GM18907 (cell line): ENCODE measurements at regions not wholly inside any gene's neighbourhood (a gene's known extent, or its start where the extent isn't known, plus 50 kb on each side); places are given as distances from the start of the nearest gene placed in this dataset.

ENCODE experiments used
- ATAC-seq: cut with Tn5 transposase; IDR thresholded peaks from one replicate; pipeline ENCODE4 v1.9.1; 2021; ENCODE audit warnings: mild to moderate bottlenecking, moderate library complexity; ENCODE audit not compliant: unreplicated experiment

DNA sequence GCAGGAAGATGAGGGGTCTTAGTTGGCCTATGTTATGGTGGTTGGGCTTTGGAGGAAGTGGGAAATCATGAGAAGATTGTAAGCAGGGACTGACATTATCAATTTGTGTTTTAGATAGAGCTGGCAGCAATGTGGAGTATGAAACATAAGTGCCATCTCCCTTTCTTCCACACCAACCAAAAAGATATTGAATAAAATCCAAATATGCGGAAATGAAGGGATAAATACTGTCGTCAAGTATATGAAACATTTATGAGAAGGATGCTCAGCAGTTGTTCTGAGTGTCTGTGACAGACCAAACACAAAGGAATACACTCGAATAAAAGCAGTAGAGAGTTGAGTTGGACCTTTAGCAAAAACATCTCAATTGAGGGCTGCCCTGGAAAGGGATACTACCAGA, 1090.0 kb upstream of the ZEB2 start:
- no peak for ATAC-seq

DNA sequence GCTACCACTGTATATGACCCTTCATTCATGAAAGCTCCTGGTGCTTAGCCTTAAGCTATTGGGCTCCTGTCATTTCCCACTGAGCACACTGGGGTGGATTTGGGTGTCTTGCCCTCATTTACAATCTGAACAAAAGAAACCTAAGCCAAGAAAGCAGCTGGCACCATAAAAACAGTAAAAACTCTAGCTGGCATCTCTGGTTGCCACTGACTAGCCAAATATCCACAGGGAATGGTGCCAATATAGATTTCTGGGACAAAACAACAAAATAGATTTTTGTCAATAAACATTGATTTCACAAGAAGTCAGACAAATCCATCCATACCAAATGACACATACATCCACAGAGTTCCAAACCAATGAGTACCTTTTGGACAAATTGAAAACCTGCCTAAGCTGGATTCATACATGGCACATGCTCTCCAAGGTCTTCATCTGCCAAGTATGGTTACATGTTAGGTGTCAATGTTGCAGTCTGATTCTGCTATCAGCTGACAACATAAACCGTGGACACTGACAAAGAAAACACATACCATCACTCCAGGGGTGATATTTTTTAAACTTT, 1081.5 kb upstream of the ZEB2 start:
- no peak for ATAC-seq

DNA sequence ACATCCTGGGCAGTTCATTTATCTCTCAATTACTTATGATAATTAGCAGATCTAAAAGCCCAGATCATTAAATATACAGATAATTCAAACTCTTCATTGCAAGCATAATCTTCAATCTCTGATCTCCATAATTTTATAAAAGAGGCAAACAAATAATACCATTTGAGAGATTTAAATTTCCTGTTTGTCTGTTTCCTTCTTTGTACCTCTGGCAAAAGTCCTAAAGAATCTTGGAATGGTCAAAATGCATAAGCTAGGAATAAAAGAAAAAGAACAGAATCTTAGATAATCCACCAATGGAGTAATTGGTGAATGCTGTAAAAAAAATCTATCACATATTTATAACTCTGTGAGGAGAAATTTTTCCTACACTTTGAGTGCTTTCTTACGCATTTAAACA, 1080.9 kb upstream of the ZEB2 start:
- ATAC-seq = no peak

DNA sequence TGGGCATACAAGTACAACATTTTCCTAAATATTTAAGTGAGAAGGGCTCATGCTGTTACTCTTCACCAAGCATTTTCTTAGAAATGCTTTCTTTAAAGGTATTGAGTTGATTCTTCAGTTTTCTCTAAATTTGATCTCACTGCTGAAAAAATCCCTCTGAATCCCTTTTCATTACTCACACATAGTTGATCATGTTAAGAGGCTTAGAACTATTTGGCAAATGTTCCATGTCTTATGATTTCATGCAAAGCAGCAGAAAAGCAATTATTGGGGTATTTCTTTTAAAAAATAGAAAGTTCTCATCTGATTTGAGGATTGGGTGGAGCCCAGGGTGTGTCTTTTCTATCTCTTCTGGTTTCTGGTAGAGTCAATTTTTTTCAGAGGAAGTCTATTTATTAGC, 1079.8 kb upstream of the ZEB2 start:
- no peak for ATAC-seq

DNA sequence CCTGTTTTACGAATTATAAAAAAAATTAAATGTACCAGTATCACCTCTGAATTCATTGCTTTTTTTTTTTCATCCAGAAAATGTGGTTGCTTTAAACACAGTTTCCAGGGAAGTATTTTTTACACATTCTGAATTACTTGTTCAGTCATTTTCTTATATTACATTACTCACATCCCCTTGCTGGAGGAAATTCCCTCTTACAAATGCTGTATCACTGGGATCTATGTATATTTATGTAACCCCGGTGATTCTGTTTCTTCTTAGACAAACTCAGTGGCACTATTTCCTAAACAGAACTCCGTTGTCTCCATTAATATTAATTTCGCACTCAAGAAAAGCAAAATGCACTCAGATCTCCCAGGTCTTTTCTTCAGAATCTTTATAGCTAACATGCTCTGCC, 1078.5 kb upstream of the ZEB2 start:
- ATAC-seq = no peak

DNA sequence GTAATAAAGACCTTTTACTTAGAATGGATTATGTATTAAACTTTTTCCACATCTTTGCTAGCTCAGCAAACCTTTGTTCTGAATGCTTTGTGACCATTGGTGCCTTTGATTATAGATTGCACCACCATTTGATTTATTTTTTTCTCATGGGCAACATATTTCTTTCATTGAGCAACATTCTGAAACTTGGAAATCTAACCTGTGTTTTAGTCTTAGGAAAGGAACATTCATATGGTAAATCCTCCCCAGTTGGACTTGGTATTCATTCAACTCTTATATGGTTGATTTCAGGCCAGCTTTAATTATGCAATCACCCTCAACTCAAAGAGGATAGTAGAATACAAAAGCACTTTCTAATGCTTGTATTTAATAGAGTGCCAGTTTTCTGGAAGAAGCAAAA, 1077.9 kb upstream of the ZEB2 start:
- no peak for ATAC-seq

DNA sequence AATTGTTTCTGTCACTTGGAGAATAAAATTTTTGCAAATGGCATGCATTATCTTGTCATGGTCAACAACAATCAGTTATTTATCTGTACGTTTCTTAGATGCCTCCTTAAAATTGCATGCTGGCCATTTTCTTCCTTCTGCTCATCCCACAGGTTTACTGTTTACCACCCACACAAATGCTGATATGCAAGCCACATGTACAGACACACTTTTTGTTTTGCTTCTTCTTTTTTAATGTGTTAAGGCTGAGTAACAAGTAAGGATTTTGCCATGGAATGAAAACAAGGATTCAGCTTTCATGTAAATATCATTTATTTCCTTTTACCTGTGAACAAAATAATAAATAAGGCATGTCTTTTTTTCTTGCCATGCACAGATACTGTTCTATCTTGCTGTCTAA, 1077.1 kb upstream of the ZEB2 start:
- no peak for ATAC-seq

DNA sequence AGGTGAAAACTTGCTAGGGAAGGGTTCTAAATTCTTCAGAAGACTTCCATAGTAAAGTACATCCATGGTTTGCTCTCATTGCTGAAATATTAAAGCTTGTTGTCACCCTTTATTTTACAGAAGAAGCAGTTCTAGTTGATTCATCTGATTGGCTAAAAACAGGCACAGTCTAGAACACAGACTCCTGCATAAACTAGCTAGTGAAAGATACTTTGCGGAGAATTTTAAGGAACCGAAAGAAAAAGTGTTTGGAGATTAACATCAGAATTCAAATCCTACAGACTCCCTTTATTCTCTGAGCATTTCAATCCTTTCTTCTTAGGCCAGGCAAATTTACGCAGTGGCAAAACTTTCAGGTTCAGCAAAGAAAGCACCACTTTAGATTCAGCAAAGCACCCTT, 1076.5 kb upstream of the ZEB2 start:
- no peak for ATAC-seq

DNA sequence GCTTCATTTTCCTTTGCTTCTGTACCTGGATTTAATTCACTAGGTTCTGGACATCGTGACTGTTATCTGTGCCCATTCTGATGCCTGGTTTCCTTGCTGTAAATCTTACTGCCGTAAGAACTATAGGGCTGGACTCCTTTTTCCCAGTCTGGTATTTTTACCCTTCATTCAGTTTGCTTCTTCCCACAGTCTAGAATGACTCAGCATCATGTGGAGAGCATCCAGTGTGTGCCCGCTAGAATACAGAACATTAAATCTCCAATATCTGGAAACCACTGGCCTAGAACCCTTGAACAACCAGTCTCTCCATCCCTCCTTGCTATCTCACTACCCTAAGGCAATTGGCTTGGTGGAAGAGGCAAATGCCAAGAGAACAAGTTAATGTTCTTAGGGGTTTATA, 1075.4 kb upstream of the ZEB2 start:
- no peak for ATAC-seq

DNA sequence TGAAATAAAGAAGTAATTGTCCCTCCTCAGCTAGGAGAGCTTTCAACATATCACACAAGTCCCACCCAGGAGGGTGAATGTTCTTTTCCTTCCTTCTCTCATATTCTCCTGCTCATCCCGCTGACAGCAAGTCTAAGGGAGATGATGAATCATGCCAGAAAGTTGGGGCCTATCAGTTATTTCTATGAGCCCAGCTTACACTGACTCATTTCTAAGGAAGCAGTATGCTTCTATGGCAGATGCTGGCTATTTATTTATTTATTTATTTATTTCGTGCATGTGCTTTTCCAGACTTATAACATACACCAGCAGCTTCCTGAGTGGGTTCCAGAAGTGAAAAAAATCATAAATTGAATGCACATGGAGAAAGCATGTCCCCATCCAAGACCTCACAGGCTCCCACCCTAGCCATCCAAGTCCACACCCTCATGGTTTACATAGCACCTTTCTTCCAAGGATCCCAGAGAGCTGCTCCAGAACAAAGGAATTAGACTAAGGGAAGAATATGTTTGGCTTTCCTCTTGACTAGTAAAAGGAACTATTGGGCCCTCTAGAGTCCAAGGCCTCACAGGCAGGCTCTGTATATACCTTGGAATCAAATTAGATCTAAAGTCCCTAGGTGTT, 1074.2 kb upstream of the ZEB2 start:
- no peak for ATAC-seq

DNA sequence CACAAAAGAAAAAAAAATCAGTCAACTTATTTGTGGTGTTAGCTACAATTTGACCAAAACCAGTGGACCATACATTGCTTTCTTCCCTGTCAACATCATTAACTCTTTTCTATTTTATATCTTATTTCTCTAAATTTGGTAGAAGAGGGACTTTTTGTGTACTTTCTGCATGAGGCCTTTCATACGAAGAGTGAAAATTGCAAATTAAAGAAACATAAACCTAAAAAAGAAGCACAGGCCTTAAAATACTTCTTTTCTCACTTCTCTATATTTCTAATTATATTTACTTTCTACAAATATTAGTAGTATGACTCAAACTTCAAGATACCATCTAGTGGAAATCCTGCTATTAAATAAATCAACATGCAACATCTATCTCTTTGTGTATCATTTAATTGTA, 1073.4 kb upstream of the ZEB2 start:
- peak; percentile 47 for ATAC-seq

DNA sequence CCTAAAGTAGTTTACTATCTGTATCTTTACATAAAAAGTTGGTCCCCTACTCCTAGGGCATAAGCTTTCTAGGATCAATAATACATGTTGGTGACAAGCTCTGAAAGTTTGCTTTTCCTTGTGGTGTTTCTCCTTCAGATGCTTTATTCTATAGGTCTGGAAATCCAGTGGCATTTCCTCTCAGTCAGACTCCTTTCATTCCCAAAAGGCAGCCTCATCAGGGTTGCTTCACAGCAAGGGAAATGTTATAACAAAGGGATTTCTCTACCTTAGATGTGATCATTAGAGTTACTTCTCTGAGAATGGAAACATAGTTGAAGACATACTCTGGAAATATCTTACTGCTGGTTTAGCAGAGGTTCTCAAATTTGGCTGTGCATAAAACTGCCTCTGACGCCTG, 1072.4 kb upstream of the ZEB2 start:
- no peak for ATAC-seq

DNA sequence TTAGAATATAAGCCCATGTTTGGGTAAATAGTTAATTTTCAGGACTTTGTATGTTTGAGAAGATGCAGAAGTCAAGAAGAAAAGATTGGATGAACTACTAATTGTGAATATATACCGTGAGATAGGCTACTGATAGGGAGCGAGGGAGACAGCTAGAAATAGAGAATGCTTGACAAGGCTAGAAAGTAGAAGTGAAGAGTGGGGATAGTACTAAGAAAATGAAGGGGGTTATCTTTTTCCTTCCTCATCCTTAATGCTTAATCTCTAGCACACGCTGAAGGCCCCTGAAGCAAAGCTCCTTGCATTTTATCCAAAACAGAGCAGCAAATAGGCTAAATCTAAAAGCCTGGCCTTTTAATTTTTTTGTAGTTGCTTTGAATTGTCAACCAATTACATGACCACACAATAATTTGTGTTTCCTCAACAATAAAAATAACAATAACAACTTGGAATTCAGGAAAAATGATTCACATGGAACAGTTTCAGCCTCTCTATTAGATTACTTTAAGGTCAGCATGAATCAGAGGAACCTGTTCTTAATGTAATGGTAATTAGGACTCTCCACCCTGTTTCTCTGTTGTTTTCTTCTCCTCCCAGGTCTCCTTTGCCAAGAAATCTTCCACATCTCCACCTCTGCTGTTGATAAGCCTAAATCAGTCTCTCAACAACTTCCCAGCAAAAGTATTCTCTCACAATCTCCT, 1071.3 kb upstream of the ZEB2 start:
- no peak for ATAC-seq

DNA sequence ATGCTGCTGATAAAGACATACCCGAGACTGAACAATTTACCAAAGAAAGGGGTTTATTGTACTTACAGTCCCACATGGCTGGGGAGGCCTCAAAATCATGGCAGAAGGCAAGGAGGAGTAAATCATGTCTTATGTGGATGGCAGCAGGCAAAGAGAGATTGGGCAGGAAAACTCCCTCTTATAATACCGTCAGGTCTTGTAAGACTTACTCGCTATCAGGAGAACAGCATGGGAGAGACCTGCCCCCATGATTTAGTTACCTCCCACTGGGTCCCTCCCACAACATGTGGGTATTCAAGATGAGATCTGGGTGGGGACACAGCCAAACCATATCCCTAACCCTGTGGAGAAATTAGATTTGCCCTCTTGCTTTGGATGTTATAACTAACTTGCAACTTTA, 1068.0 kb upstream of the ZEB2 start:
- no peak for ATAC-seq

DNA sequence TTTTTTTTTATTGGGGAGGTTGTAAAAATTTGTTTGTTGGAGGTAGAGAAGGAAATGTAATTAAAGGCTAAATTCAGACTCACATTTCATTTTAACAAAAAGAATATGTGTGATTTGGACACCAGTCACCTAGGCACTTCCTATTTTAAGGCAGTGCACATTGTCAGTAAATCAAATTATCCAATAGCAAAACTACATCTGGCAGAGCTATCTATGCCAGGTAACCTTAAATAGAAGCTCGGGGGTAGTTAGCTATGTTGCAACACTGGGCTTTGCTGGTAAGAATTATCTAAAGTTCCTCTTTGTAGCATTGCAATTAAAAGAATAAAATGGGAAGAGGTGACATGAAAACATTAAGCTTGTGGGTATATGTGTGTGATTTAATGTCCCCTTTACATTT, 1064.4 kb upstream of the ZEB2 start:
- ATAC-seq = no peak

DNA sequence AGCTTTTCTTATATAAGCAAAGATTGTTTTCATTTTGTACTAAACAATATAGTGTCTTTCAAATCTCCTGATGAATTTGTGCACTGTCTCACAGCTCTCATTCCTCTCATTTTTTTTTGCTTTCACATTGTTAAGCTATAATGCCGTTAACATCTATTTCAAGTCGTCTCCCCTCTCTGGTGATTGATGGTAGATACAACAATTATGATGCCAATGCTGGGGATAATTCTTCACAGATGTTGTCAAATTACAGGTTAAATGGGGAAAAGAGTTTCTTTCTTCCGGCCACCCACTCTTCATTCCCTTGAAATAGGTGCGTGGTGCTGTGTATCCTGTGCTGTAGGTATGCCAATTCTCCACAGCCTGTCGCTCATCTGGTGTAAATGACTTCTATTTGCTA, 1053.7 kb upstream of the ZEB2 start:
- no peak for ATAC-seq

DNA sequence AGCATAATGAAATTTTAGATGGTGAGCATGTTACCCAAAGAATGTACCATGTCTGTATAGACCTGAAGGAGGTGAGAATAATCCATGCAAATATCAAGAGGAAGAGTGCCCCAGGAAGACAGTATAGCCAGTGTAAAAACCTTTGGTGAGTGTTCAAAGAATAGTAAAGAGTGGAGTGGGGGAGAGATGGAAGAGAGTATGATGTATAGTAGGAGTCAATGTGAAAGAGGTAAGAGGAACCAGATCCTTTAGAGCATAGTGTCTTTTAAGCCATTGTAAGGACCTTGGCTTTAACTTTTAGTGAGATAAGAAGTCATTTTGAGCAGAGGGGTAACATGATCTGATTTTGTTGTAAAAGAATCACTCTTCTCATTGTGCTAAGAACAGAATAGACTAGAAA, 1052.3 kb upstream of the ZEB2 start:
- ATAC-seq = no peak

DNA sequence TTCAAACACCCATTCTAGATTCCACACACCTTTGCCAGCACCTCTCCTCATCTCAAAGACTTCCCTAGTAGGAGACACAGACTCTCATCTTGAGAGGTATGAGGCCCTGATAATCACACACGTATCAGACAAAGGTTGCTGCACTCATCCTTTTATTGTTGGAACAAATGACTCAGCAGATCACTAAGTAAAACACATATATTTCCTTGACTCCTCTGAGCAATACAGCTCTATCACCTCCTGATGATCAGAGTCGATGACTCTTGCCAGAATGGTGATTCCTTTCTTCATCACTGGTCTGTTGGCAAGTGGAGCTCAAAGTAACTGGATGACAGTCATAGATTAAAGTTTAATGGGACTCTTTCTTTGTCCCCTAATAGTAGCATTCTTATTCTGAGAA, 1049.2 kb upstream of the ZEB2 start:
- no peak for ATAC-seq

DNA sequence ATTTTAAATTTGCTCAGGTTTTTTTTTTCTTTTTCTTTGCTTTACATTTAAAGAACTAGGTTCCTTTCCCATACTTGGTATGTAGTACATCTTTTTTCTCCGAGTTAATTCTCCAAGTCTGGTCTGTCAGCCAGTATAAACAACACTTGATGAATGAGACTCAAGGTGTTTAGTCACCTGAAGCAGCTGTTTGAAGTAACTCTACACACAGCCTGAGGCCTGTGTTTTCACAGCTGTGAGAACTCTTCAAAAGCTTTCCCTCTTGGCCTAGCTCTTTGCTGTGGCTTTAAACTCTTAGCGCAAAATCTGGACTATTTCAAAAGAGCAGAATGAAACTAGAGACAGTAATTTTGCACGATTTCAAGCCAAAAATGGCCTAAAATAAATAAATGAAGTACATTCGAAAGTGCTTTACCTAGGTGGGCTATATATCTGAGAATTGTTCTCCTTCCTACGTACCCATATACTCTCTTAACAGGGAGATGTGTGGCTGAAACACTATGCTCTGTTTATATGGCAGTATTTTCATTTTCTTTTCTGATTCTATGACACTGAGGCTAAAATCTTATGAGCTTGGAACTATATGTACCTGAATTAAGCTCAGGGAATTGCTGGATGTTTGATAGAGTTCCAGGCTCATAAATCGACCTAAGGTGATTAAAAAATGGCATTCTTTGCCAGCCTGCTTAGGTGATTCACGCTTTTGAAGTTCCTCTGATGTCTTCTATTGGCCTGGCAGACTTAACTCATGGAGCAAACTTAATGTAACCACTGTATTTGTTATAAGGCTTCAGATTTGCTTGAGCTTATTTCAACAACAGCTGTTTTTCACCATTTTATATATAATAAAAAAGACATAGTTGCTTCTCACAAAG, 1044.1 kb upstream of the ZEB2 start:
- ATAC-seq = no peak

DNA sequence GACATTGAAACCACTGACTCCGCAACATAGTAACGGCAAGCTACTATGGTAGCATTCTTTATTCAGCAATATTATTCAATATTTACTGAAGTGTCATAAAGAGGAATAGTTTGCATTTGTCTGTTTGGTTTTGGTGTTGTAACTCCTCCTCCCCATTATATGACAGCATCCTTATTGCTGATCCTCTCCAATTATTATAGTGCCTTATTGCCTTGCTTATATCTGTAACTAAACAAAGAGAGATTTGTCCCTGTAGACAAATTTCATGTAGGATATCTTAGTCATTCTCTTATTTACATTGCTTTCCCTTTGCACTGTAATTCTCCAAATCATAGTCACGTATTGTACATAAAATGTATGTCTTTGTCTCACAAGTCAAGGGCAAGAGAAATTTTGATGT, 1041.2 kb upstream of the ZEB2 start:
- ATAC-seq = no peak

DNA sequence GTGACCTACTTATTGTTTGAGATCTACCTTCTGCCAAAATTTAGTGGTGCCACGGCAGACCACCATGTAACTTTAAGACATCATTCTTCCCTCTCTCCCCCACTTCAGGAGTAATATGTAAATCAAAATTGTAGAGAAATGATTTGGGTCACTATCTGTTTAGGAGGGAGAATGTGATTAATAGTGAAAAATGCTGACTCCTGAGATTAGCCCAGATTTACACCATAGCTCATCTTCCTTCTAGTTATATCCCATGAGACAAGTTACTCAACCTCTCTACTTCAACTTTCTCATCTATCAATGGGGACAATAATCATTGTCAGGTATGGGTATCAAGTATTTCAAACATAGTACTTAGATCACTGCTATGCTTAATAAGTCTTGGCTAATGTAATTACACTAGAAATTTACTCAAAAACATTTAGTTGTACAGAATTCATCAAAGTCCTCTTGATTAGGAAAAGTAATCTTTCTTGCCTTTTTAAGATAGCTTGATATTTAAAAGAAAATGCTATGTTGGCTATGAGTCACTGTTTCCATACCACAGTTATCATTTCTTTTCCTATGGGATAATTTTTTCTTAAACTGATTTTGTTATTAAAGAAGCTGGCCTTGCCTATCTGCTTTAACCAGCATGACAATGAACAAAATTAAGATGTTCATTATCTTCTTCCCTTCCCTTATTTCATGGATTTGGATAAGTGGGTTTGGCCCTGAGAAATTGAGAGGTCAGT, 1038.9 kb upstream of the ZEB2 start:
- ATAC-seq = no peak
